Colonic mucosa (tissue), 4 donors: ENCODE measurements at regions not wholly inside any gene's neighbourhood (a gene's known extent, or its start where the extent isn't known, plus 50 kb on each side); places are given as distances from the start of the nearest gene placed in this dataset.

Source experiments
- DNase-seq: peaks from one replicate; pipeline ENCODE4 v3.0.0-alpha.2; 2020
- H3K27ac ChIP-seq: fragments of 200-600 bp; one replicate; pipeline ENCODE4 v1.8.0; 2021
- H3K27me3 ChIP-seq: fragments of 200-600 bp; one replicate; pipeline ENCODE4 v1.8.0; 2021
- H3K36me3 ChIP-seq: fragments of 200-600 bp; one replicate; pipeline ENCODE4 v1.8.0; 2021
- H3K4me1 ChIP-seq: fragments of 200-600 bp; one replicate; pipeline ENCODE4 v1.8.0; 2021; ENCODE audit warnings: mild to moderate bottlenecking
- H3K4me3 ChIP-seq: fragments of 200-600 bp; one replicate; pipeline ENCODE4 v1.8.0; 2021
- H3K9ac ChIP-seq, 2 donors: one replicate each; pipeline ENCODE4 v1.7.0; 2013; ENCODE audit warnings: control low read depth in 2 of 2, low read depth in 2 of 2, low read length in 2 of 2
- H3K9me3 ChIP-seq: fragments of 200-600 bp; one replicate; pipeline ENCODE4 v1.8.0; 2021
- CTCF ChIP-seq: fragments of 200-600 bp; IDR thresholded peaks from one replicate; pipeline ENCODE4 v1.8.0; 2022; ENCODE audit warnings: antibody characterized with exemption, mild to moderate bottlenecking
- intact Hi-C: fragments of 100-400 bp; cut with DNase I; formaldehyde crosslinking; loops from one replicate; pipeline ENCODE4 v1.14.1; 2022
- donor health status: healthy.
- donor health status: DM: no; HTN: no; CAD: no.
- donor health status: DM: no; HTN: no; CAD: no.

GRCh38 chr17:73982871-73983270 is 220.6 kb upstream of the RPL38 start:
- Histone ChIP-seq H3K9ac (no peak overlapping the region), H3K4me1 (no peaks in the 10 kb centered on the region), H3K4me3 (no peak overlapping the region), H3K27me3 (no peaks in the 10 kb centered on the region), H3K36me3 (no peaks in the 10 kb centered on the region), H3K27ac (no peak overlapping the region), H3K9me3 (no peaks in the 10 kb centered on the region)
- no peak for DNase-seq
- no peak for TF ChIP-seq CTCF
- intact Hi-C loops = no loop called here

GRCh38 chr17:73983621-73984400 is 219.7 kb upstream of the RPL38 start:
- no peak overlapping the region for H3K9ac ChIP-seq

GRCh38 chr17:73984941-73985340 is 218.5 kb upstream of the RPL38 start:
- no peaks in the 10 kb centered on the region for H3K9me3 ChIP-seq
- no peak overlapping the region for H3K9ac ChIP-seq
- H3K27ac ChIP-seq = no peak overlapping the region
- no peak for TF ChIP-seq CTCF
- intact Hi-C loops = no loop called here
- no peaks in the 10 kb centered on the region for H3K4me1 ChIP-seq
- no peaks in the 10 kb centered on the region for H3K36me3 ChIP-seq
- H3K27me3 ChIP-seq = no peaks in the 10 kb centered on the region
- H3K4me3 ChIP-seq = no peak overlapping the region
- DNase-seq = no peak

More at GRCh38 chr17:73983621-73984400, 219.7 kb upstream of the RPL38 start:
- intact Hi-C loops = no loop called here
- no peak overlapping the region for H3K27ac ChIP-seq
- no peak for DNase-seq
- H3K4me3 ChIP-seq = no peak overlapping the region
- TF ChIP-seq CTCF = no peak
- H3K36me3 ChIP-seq = no peaks in the 10 kb centered on the region
- H3K4me1 ChIP-seq = no peaks in the 10 kb centered on the region
- no peaks in the 10 kb centered on the region for H3K9me3 ChIP-seq
- no peaks in the 10 kb centered on the region for H3K27me3 ChIP-seq

- Histone ChIP-seq H3K27ac (no peak overlapping the region), H3K4me3 (no peak overlapping the region), H3K9ac (no peak overlapping the region), H3K9me3 (no peaks in the 10 kb centered on the region), H3K36me3 (no peaks in the 10 kb centered on the region), H3K27me3 (no peaks in the 10 kb centered on the region), H3K4me1 (no peaks in the 10 kb centered on the region)
- DNase-seq = no peak
- intact Hi-C loops = no loop called here
- no peak for TF ChIP-seq CTCF
Measured at GRCh38 chr17:73985466-73986015, 217.9 kb upstream of the RPL38 start.

- H3K36me3 ChIP-seq = no peaks in the 10 kb centered on the region
- no peaks in the 10 kb centered on the region for H3K9me3 ChIP-seq
- no peak for DNase-seq
- intact Hi-C loops = no loop called here
- no peak for TF ChIP-seq CTCF
- no peak overlapping the region for H3K4me3 ChIP-seq
- H3K4me1 ChIP-seq = no peaks in the 10 kb centered on the region
- H3K9ac ChIP-seq = no peak overlapping the region
- H3K27ac ChIP-seq = no peak overlapping the region
- H3K27me3 ChIP-seq = no peaks in the 10 kb centered on the region
Measured at GRCh38 chr17:73986641-73987177, 216.8 kb upstream of the RPL38 start.
